Stimulated activated CD4-positive, alpha-beta T cell treated with anti-CD3 and anti-CD28 coated beads, TNF-alpha, amount 100 ng/mL, for 24 hours (primary cell): ENCODE measurements at regions not wholly inside any gene's neighbourhood (a gene's known extent, or its start where the extent isn't known, plus 50 kb on each side); places are given as distances from the start of the nearest gene placed in this dataset.
"Not testable (repeated sequence)": the region's sequence is repeated elsewhere in the genome, so short reads cannot be mapped to it uniquely, and the experiment has no call there.

Experiments
- DNase-seq, 3 experiments: peaks; one replicate each; pipeline ENCODE4 v3.0.0-alpha.2; 2020; ENCODE audit warnings: low read depth in 3 of 3

GRCh38 chr1:185474440-185475149 is 157.6 kb upstream of the IVNS1ABP start:
- DNase-seq = no peak

GRCh38 chr1:185473186-185473585 is 156.1 kb upstream of the IVNS1ABP start:
- DNase-seq = no peak

- no peak for DNase-seq
Measured at GRCh38 chr1:185468626-185469025, 151.6 kb upstream of the IVNS1ABP start.

- DNase-seq = no peak
Measured at GRCh38 chr1:185467122-185467521, 150.1 kb upstream of the IVNS1ABP start.

- DNase-seq = no peak
Measured at GRCh38 chr1:185464777-185465176, 147.7 kb upstream of the IVNS1ABP start.

GRCh38 chr1:185463433-185463832 is 146.4 kb upstream of the IVNS1ABP start:
- DNase-seq = no peak

GRCh38 chr1:185463011-185463410 is 146.0 kb upstream of the IVNS1ABP start:
- DNase-seq = no peak

GRCh38 chr1:185460723-185461122 is 143.7 kb upstream of the IVNS1ABP start:
- DNase-seq = not testable (repeated sequence)

- no peak for DNase-seq
Measured at GRCh38 chr1:185459141-185459540, 142.1 kb upstream of the IVNS1ABP start.

- no peak for DNase-seq
Measured at GRCh38 chr1:185458670-185459069, 141.6 kb upstream of the IVNS1ABP start.

- DNase-seq = no peak
Measured at GRCh38 chr1:185453496-185454192, 136.6 kb upstream of the IVNS1ABP start.

GRCh38 chr1:185450917-185451316 is 133.9 kb upstream of the IVNS1ABP start:
- no peak for DNase-seq

- no peak for DNase-seq
Measured at GRCh38 chr1:185450060-185450788, 133.2 kb upstream of the IVNS1ABP start.

GRCh38 chr1:185449378-185450059 is 132.5 kb upstream of the IVNS1ABP start:
- DNase-seq = no peak

- DNase-seq = no peak
Measured at GRCh38 chr1:185448591-185449186, 131.6 kb upstream of the IVNS1ABP start.

GRCh38 chr1:185446131-185446530 is 129.1 kb upstream of the IVNS1ABP start:
- DNase-seq = no peak

- DNase-seq = no peak
Measured at GRCh38 chr1:185445594-185445993, 128.6 kb upstream of the IVNS1ABP start.

GRCh38 chr1:185444676-185445075 is 127.6 kb upstream of the IVNS1ABP start:
- DNase-seq = no peak

- no peak for DNase-seq
Measured at GRCh38 chr1:185442050-185442449, 125.0 kb upstream of the IVNS1ABP start.

- DNase-seq = no peak
Measured at GRCh38 chr1:185441605-185442004, 124.6 kb upstream of the IVNS1ABP start.

GRCh38 chr1:185440877-185441276 is 123.8 kb upstream of the IVNS1ABP start:
- DNase-seq = no peak
